Lower leg skin (tissue), 4 donors: ENCODE measurements at regions not wholly inside any gene's neighbourhood (a gene's known extent, or its start where the extent isn't known, plus 50 kb on each side); places are given as distances from the start of the nearest gene placed in this dataset.

ENCODE experiments used
- DNase-seq, 2 donors: peaks; one replicate each; pipeline ENCODE4 v3.0.0-alpha.2; 2019; ENCODE audit warnings: low spot score in 2 of 2
- H3K4me3 ChIP-seq: fragments of 200-600 bp; sonication (generic); 2 replicates; pipeline ENCODE4 v1.5.1; 2017; ENCODE audit warnings: mild to moderate bottlenecking, low read depth; ENCODE audit not compliant: poor library complexity, severe bottlenecking
- CTCF ChIP-seq, 3 donors: fragments of 450-650 bp; IDR thresholded peaks; one replicate each; pipeline ENCODE4 v1.5.1; 2016; ENCODE audit warnings: antibody characterized with exemption in 3 of 3, mild to moderate bottlenecking in 3 of 3, moderate library complexity in 2 of 3
- POLR2A ChIP-seq, 2 donors: fragments of 450-650 bp; IDR thresholded peaks; one replicate each; pipeline ENCODE4 v1.6.1; 2016 to 2017; ENCODE audit warnings: antibody characterized with exemption in 2 of 2, mild to moderate bottlenecking in 1 of 2, moderate library complexity in 1 of 2
- WGBS, 2 donors: methylation state at CpG; one replicate each; pipeline ENCODE4 v1.1.5; 2018; 5-methylcytosine and 5-hydroxymethylcytosine counted together
- intact Hi-C: fragments of 100-400 bp; cut with DNase I; formaldehyde crosslinking; loops from one replicate; pipeline ENCODE4 v1.15.0; 2023; ENCODE audit warnings: low total_unique reads

- DNase-seq, result no peak
- 63 to 64% methylated on average over 2 of the region's 2 CpGs for WGBS, 2 donors
- intact Hi-C loops, result no loop called here
- no peak for TF ChIP-seq POLR2A (IDR thresholded peaks at IDR 0.05)
- TF ChIP-seq CTCF (IDR thresholded peaks at IDR 0.05), result no peak
- no peak overlapping the region for H3K4me3 ChIP-seq
These were observed 115.7 kb upstream of the TJP1 start for GRCh38 chr15:29937956-29938355.

- TF ChIP-seq CTCF (IDR thresholded peaks at IDR 0.05) (no peak), POLR2A (IDR thresholded peaks at IDR 0.05) (no peak)
- no peak overlapping the region for H3K4me3 ChIP-seq
- 80 to 84% methylated on average over 10 of the region's 10 CpGs for WGBS, 2 donors
- intact Hi-C loops, result no loop called here
- no peak for DNase-seq
These were observed 114.2 kb upstream of the TJP1 start for GRCh38 chr15:29936353-29937049.

GRCh38 chr15:29935296-29936004 lies 113.2 kb upstream of the TJP1 start:
- whole genome bisulfite sequencing, 2 donors, result 86 to 88% methylated on average over 3 of the region's 3 CpGs
- DNase-seq, result no peak
- H3K4me3 ChIP-seq, result no peak overlapping the region
- intact Hi-C loops, result no loop called here
- TF ChIP-seq CTCF (IDR thresholded peaks at IDR 0.05), result no peak
- TF ChIP-seq POLR2A (IDR thresholded peaks at IDR 0.05), result no peak

- no peak overlapping the region for H3K4me3 ChIP-seq
- no peak for TF ChIP-seq POLR2A (IDR thresholded peaks at IDR 0.05)
- TF ChIP-seq CTCF (IDR thresholded peaks at IDR 0.05), result no peak
- 36 to 40% methylated on average over 2 of the region's 2 CpGs for WGBS, 2 donors
- intact Hi-C loops, result no loop called here
- DNase-seq, result no peak
These were observed 112.0 kb upstream of the TJP1 start for GRCh38 chr15:29934251-29934650.

GRCh38 chr15:29933042-29933803 lies 111.0 kb upstream of the TJP1 start:
- DNase-seq, result no peak
- intact Hi-C loops, result no loop called here
- no peak overlapping the region for H3K4me3 ChIP-seq
- TF ChIP-seq POLR2A (IDR thresholded peaks at IDR 0.05) (no peak), CTCF (IDR thresholded peaks at IDR 0.05) (no peak)
- WGBS, 2 donors, result 79% methylated on average over 3 of the region's 3 CpGs
